ENCODE measurements at regions not wholly inside any gene's neighbourhood (a gene's known extent, or its start where the extent isn't known, plus 50 kb on each side); places are given as distances from the start of the nearest gene placed in this dataset.

DNA sequence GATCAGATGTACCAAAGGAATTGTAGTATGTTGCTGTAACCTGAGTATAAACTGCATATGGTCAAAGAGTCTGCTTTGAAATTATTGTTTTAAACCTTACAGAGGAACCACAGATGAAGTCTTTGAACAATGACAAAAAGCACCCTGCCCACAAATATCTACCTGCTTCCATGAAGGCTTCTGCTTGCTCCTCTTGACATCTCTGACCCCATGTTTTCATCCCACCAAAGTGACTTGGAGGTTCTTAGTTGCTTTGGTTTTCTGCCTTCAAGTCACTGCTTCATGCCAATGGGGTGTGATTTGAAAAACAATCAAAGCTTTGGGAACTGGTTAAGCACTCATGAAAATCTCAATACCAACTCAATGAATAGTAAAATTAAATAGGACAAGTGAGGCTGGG, 194.6 kb upstream of the ACTBL2 start:
- no peaks in the 10 kb centered on the region for H3K36me3 Mint-ChIP-seq

GRCh38 chr5:57676222-57677098, 193.8 kb upstream of the ACTBL2 start:
- ChIA-PET POLR2A (no interaction called here), CTCF (no interaction called here)
- Mint-ChIP-seq H3K36me3 (no peaks in the 10 kb centered on the region), H3K4me1 (no peaks in the 10 kb centered on the region), H3K27ac (no peak overlapping the region), H3K27me3 (peaks cover 4 to 5% of the 10 kb centered on the region in 2 donors), H3K4me3 (no peak overlapping the region), H3K9me3 (no peaks in the 10 kb centered on the region)
- no peaks in the 10 kb centered on the region for H3K36me3 ChIP-seq (ENCODE audit: insufficient read depth, low read length)
- H3K9me3 ChIP-seq (ENCODE audit: low read length) = no peaks in the 10 kb centered on the region
- H3K4me1 ChIP-seq (ENCODE audit: insufficient read depth, low read length) = no peaks in the 10 kb centered on the region
- DNase-seq = no peak
- H3K27me3 ChIP-seq (ENCODE audit: insufficient read depth, low read length, poor library complexity, severe bottlenecking) = no peaks in the 10 kb centered on the region
- no peak overlapping the region for H3K4me3 ChIP-seq (ENCODE audit: low read length)
- no peak overlapping the region for H3K27ac ChIP-seq (ENCODE audit: low read depth, low read length)

More for the DNA sequence above, 194.6 kb upstream of the ACTBL2 start:
- H3K27ac Mint-ChIP-seq = no peak overlapping the region
- ChIA-PET CTCF (no interaction called here), POLR2A (no interaction called here)
- H3K9me3 Mint-ChIP-seq = no peaks in the 10 kb centered on the region
- no peak for DNase-seq
- no peak overlapping the region for H3K4me3 Mint-ChIP-seq
- no peaks in the 10 kb centered on the region for H3K27me3 ChIP-seq (ENCODE audit: insufficient read depth, low read length, poor library complexity, severe bottlenecking)
- H3K4me3 ChIP-seq (ENCODE audit: low read length) = no peak overlapping the region
- H3K4me1 ChIP-seq (ENCODE audit: insufficient read depth, low read length) = no peaks in the 10 kb centered on the region
- H3K9me3 ChIP-seq (ENCODE audit: low read length) = no peaks in the 10 kb centered on the region
- H3K27me3 Mint-ChIP-seq = peaks cover 4 to 5% of the 10 kb centered on the region in 2 donors
- H3K36me3 ChIP-seq (ENCODE audit: insufficient read depth, low read length) = no peaks in the 10 kb centered on the region
- no peaks in the 10 kb centered on the region for H3K4me1 Mint-ChIP-seq
- no peak overlapping the region for H3K27ac ChIP-seq (ENCODE audit: low read depth, low read length)

DNA sequence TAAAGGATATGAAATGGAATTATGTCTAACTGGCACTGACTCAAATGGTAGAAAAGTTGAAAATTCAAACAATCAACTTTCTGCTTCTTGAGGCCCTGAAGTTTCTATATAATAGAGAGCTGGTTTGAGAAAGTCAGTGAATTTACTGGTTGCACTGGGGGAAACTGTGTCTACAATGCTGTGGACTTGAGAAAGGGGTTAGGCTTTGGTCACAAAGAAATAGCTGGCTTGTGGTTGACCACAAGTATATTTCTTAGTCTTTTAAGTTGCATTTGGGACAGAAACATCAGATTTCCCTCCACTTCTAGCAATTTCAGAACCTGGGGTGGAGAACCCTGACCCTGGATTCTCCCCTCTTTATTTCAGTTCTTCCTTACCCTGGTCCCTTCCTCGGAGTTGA, 192.6 kb upstream of the ACTBL2 start:
- ChIA-PET CTCF (no interaction called here), POLR2A (no interaction called here)
- Histone ChIP-seq H3K9me3 (ENCODE audit: low read length) (no peaks in the 10 kb centered on the region), H3K36me3 (ENCODE audit: insufficient read depth, low read length) (no peaks in the 10 kb centered on the region), H3K4me1 (ENCODE audit: insufficient read depth, low read length) (no peaks in the 10 kb centered on the region), H3K27ac (ENCODE audit: low read depth, low read length) (no peak overlapping the region), H3K27me3 (ENCODE audit: insufficient read depth, low read length, poor library complexity, severe bottlenecking) (no peaks in the 10 kb centered on the region), H3K4me3 (ENCODE audit: low read length) (no peak overlapping the region)
- no peaks in the 10 kb centered on the region for H3K4me1 Mint-ChIP-seq
- DNase-seq = no peak
- peaks cover 4 to 5% of the 10 kb centered on the region in 2 donors for H3K27me3 Mint-ChIP-seq
- no peak overlapping the region for H3K27ac Mint-ChIP-seq
- H3K36me3 Mint-ChIP-seq = no peaks in the 10 kb centered on the region
- H3K4me3 Mint-ChIP-seq = no peak overlapping the region
- H3K9me3 Mint-ChIP-seq = no peaks in the 10 kb centered on the region

DNA sequence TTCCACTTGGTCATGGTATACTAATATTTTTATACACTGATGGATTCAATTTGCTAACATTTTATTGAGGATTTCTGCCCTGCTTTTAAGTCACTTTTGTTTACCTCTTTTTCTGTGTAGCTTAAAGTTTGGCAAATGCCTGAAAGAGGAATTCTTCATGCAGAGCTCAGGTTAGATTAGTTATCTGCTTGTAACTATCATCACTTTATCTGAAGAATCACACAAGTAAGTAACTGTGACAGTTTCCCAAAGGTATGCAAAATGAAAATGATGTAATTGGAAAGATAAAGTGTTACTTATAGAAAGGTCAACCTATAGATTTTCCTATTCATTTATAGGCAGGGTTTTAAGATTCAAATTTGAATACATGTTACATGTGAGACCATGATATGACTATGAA, 188.8 kb upstream of the ACTBL2 start:
- H3K9me3 ChIP-seq (ENCODE audit: low read length) = no peaks in the 10 kb centered on the region
- peaks cover 3 to 4% of the 10 kb centered on the region in 2 donors for H3K27me3 Mint-ChIP-seq
- H3K36me3 ChIP-seq (ENCODE audit: insufficient read depth, low read length) = no peaks in the 10 kb centered on the region
- no peaks in the 10 kb centered on the region for H3K27me3 ChIP-seq (ENCODE audit: insufficient read depth, low read length, poor library complexity, severe bottlenecking)
- H3K4me1 ChIP-seq (ENCODE audit: insufficient read depth, low read length) = no peaks in the 10 kb centered on the region
- no peak overlapping the region for H3K4me3 Mint-ChIP-seq
- DNase-seq = no peak
- no peak overlapping the region for H3K4me3 ChIP-seq (ENCODE audit: low read length)
- no peak overlapping the region for H3K27ac Mint-ChIP-seq
- no peaks in the 10 kb centered on the region for H3K36me3 Mint-ChIP-seq
- ChIA-PET POLR2A (no interaction called here), CTCF (no interaction called here)
- H3K27ac ChIP-seq (ENCODE audit: low read depth, low read length) = no peak overlapping the region
- no peaks in the 10 kb centered on the region for H3K9me3 Mint-ChIP-seq
- no peaks in the 10 kb centered on the region for H3K4me1 Mint-ChIP-seq

- Histone ChIP-seq H3K4me1 (ENCODE audit: insufficient read depth, low read length) (no peaks in the 10 kb centered on the region), H3K9me3 (ENCODE audit: low read length) (no peaks in the 10 kb centered on the region), H3K36me3 (ENCODE audit: insufficient read depth, low read length) (no peaks in the 10 kb centered on the region), H3K27ac (ENCODE audit: low read depth, low read length) (no peak overlapping the region), H3K4me3 (ENCODE audit: low read length) (no peak overlapping the region), H3K27me3 (ENCODE audit: insufficient read depth, low read length, poor library complexity, severe bottlenecking) (no peaks in the 10 kb centered on the region)
- no peaks in the 10 kb centered on the region for H3K4me1 Mint-ChIP-seq
- no peaks in the 10 kb centered on the region for H3K9me3 Mint-ChIP-seq
- no peak for DNase-seq
- peaks cover 0 to 4% of the 10 kb centered on the region in 2 donors for H3K27me3 Mint-ChIP-seq
- H3K36me3 Mint-ChIP-seq = no peaks in the 10 kb centered on the region
- H3K27ac Mint-ChIP-seq = no peak overlapping the region
- no peak overlapping the region for H3K4me3 Mint-ChIP-seq
- CTCF ChIA-PET = no interaction called here
- POLR2A ChIA-PET = no interaction called here
Measured at GRCh38 chr5:57666582-57666981, 184.0 kb upstream of the ACTBL2 start.

DNA sequence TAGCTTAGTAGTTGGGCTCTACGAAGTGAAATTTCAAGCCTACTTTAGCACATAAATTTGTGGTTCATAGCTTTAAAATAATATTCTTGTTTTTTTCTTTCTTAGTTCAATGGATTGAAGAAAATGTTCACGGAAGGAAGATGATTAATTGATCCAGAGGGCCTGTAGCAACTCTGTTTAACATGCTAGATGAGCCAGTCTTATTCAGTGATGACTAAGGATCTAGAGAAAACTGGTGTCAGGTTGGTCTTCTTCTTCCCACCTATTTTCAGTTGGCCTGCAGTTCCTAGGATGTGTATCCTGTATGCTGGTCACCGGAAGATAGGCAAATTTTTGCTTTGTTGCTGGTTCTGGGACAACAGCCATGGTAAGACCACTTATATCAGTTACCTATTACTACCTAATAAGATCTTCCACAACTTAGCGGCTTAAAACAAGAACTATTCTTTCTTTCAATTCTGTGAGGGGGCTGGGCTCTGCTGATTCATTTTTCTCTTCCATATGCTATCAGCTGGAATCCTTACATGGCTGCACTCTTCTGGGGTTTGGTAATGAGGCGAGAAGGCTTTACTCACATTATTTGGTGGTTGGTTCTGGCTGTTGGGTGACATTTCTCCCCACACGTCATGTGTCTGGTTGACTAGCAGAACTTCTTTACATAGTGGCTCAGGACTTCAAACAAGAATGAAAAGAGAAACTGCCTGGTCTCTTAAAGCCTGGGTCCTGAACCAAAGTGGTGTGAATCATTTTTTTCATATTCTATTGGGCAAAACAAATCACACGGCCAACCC, 182.7 kb upstream of the ACTBL2 start:
- Mint-ChIP-seq H3K36me3 (no peaks in the 10 kb centered on the region), H3K9me3 (no peaks in the 10 kb centered on the region), H3K4me1 (no peaks in the 10 kb centered on the region), H3K4me3 (no peak overlapping the region), H3K27me3 (peaks cover 0 to 6% of the 10 kb centered on the region in 2 donors), H3K27ac (no peak overlapping the region)
- no peak for DNase-seq
- H3K27ac ChIP-seq (ENCODE audit: low read depth, low read length) = no peak overlapping the region
- H3K9me3 ChIP-seq (ENCODE audit: low read length) = no peaks in the 10 kb centered on the region
- no peak overlapping the region for H3K4me3 ChIP-seq (ENCODE audit: low read length)
- no peaks in the 10 kb centered on the region for H3K27me3 ChIP-seq (ENCODE audit: insufficient read depth, low read length, poor library complexity, severe bottlenecking)
- H3K36me3 ChIP-seq (ENCODE audit: insufficient read depth, low read length) = no peaks in the 10 kb centered on the region
- POLR2A ChIA-PET = no interaction called here
- CTCF ChIA-PET = no interaction called here
- no peaks in the 10 kb centered on the region for H3K4me1 ChIP-seq (ENCODE audit: insufficient read depth, low read length)

GRCh38 chr5:57664700-57665099, 182.1 kb upstream of the ACTBL2 start:
- Histone ChIP-seq H3K27me3 (ENCODE audit: insufficient read depth, low read length, poor library complexity, severe bottlenecking) (no peaks in the 10 kb centered on the region), H3K4me3 (ENCODE audit: low read length) (no peak overlapping the region), H3K9me3 (ENCODE audit: low read length) (no peaks in the 10 kb centered on the region), H3K27ac (ENCODE audit: low read depth, low read length) (no peak overlapping the region), H3K4me1 (ENCODE audit: insufficient read depth, low read length) (no peaks in the 10 kb centered on the region), H3K36me3 (ENCODE audit: insufficient read depth, low read length) (no peaks in the 10 kb centered on the region)
- Mint-ChIP-seq H3K27ac (no peak overlapping the region), H3K4me3 (no peak overlapping the region), H3K27me3 (peaks cover 0 to 6% of the 10 kb centered on the region in 2 donors), H3K4me1 (no peaks in the 10 kb centered on the region), H3K36me3 (no peaks in the 10 kb centered on the region), H3K9me3 (no peaks in the 10 kb centered on the region)
- ChIA-PET POLR2A (no interaction called here), CTCF (no interaction called here)
- no peak for DNase-seq

DNA sequence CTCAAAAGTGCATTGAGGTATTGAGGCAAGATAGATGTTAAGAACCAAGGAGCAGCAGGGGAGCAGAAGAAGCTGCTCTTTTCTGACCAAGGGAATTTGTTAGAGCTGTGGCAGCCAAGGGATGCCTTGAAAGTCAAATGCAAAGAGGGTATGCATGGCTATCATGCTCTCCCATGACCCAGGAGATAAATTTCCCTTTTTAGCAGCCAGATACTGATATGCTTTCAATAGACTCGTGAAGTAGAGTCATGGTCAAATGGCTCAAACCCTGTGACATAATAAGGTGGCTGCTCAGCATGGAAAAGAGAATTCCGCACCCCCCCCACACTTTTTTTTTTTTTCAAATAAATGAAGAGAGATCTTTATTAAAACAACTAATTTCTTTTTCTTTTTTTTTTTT, 180.9 kb upstream of the ACTBL2 start:
- Histone ChIP-seq H3K36me3 (ENCODE audit: insufficient read depth, low read length) (no peaks in the 10 kb centered on the region), H3K27me3 (ENCODE audit: insufficient read depth, low read length, poor library complexity, severe bottlenecking) (no peaks in the 10 kb centered on the region), H3K4me3 (ENCODE audit: low read length) (no peak overlapping the region), H3K9me3 (ENCODE audit: low read length) (no peaks in the 10 kb centered on the region), H3K27ac (ENCODE audit: low read depth, low read length) (no peak overlapping the region), H3K4me1 (ENCODE audit: insufficient read depth, low read length) (no peaks in the 10 kb centered on the region)
- Mint-ChIP-seq H3K4me3 (no peak overlapping the region), H3K36me3 (no peaks in the 10 kb centered on the region), H3K9me3 (no peaks in the 10 kb centered on the region), H3K4me1 (no peaks in the 10 kb centered on the region), H3K27me3 (peaks cover 0 to 8% of the 10 kb centered on the region in 2 donors), H3K27ac (no peak overlapping the region)
- CTCF ChIA-PET = no interaction called here
- DNase-seq = no peak
- POLR2A ChIA-PET = no interaction called here

Data from CD8-positive, alpha-beta memory T cell (primary cell).